CD4-positive, alpha-beta T cell treated with Interleukin-6 for 4 hours (primary cell): ENCODE measurements at regions not wholly inside any gene's neighbourhood (a gene's known extent, or its start where the extent isn't known, plus 50 kb on each side); places are given as distances from the start of the nearest gene placed in this dataset.

Source experiments
- DNase-seq: peaks from one replicate; pipeline ENCODE4 v3.0.0-alpha.2; 2020; ENCODE audit warnings: mixed read lengths

DNA sequence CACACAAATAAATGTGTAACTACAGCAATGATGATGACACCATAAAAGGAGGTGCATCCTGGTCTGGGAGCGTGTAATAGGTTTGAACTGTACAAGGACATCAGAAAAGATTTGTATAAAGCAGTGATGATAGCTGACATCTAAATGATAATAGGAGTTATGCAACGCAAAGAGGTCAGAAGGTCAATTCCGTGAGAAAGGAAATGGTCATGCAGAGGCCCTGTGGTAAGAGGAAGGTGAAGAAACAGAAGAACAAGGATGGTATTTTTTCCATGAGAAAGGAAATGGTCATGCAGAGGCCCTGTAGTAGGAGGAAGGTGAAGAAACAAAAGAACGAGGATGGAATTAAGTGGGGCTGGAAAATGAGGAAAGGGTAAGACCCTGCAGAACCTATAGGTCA, 106.7 kb upstream of the TMPO start:
- no peak for DNase-seq

DNA sequence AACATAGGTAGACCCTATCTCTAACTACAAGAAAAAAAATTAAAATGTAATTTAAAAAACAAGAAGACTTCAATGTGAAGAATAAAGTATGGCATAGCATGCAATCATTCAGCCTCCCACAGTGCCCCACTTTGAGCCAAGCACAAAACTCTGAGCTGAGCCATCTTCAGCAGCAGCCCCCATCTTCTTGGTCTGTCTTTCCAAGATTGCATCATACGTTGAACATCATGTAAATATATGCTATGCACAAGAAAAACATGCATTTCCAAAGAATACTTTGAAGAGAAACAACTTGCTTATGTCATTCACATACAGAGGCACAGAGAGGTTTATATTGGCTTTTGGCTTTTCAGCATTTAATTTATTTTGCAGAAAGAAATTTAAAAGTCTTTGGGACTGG, 105.8 kb upstream of the TMPO start:
- DNase-seq = no peak

DNA sequence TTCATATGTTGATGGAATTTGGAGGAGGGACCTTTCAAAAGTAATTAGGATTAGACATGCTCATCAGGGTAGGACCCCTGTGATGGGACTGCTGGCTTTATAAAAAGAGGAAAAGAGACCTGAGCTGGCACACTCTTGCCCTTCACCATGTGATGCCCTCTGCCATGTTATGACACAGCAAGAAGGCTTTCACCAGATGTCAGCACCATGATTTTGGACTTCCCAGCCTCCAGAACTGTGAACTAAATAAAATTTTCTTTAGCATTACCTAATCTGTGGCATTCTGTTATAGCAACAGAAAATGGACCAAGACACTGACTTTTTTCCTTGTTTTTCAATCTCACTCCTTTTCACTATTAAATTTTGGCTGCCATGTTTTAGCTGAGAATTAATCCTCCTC, 105.0 kb upstream of the TMPO start:
- DNase-seq = no peak

DNA sequence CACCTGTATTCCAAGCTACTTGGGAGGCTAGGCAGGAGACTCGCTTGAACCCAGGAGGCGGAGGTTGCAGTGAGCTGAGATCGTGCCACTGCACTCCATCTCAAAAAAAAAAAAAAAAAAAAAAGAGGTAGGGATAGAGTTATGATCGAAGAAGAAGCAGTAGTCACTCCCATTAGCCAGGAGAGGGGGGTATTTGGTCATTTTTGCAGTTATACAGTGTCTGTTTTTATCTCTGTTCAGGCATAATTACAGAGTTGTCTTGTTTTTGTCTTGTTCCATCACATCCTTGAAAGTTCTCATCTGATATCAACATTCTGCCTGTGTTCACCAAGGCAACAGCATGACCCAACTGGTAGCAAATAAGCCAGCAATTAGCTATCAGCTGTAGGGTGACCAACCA, 98.5 kb upstream of the TMPO start:
- no peak for DNase-seq

DNA sequence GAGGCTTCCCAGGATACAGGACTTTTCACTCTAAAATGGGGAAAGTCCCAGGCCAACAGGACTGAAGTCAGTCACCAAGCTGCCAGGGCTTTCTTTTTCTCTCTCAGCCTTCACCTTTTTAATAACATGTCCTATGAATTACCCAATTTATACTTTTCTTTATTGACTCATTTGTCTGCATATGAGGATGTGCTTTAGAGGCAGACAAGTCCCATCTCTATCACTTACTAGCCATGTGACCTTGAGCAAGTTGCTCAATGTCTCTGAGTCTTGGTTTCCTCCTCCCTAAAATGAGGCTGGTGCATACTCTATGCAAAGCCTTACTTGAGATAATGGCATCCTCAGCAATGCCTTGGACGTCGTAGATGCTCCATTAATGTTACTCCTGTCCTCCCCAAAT, 98.1 kb upstream of the TMPO start:
- DNase-seq = no peak

DNA sequence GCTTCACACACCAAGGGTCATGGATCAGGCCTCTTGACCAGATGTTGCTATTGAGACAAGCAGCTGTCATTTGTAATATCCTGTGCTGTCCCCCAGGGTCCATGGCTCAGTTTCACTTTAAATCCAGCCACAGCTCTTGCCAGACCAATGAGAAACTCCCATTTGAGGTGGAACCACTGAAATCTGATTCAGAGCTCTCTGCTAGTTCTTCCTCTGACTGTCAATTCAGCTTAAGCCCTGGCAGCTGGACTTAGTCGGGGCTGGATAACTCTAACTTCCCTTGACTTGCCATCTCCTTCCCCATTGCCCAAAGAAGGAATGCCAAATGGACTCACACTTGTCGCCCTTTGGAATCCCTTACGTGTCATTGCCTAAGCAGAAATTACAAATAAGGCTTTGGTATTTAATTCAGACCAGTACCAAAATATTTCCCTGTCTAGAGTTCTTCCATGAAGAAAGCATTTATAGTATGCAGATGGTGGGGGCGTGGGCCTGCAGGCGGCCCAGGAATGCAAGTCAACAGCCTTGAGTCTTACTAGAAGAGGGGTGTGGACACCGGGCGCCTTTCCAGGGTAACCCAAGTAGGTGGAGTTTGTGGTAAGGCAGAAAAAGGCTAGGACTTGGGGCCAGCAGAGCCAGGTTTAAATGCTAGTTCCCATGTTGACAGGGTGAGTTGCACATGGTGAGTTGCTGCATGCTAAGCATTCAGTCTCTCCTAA, 96.9 kb upstream of the TMPO start:
- DNase-seq = no peak

DNA sequence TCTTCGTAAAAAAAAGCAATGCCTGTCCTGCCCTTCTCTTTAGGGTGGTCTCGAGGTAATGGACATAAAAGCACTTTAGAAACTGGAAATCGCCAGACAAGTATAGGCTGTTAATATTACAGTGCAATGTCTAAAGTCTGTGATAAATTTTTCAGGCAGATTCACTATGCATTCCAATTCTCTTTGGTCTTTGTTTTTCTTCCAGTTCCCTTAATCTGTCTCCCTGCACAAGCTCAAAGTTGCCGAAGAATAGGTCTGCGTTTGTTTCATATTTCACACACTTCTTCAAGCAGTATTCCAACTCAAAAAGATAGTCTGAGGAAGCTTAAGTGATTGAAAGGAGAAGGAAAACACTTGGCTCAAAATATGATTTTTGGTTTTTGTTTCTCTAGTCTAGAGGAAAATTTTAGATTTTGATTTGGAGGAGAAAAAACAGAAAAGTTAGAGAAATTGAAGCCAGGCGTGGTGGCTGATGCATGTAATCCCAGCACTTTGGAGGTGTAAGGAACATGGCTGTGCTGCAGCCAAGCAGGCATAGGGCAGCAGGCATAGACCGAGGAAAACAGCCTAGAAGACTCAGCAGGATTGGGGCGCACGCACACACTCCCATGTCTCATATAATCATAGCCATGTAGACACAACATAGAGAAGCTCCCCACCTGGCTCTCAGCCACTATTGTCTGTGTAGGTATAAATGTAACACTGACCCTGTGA, 96.2 kb upstream of the TMPO start:
- DNase-seq = no peak

DNA sequence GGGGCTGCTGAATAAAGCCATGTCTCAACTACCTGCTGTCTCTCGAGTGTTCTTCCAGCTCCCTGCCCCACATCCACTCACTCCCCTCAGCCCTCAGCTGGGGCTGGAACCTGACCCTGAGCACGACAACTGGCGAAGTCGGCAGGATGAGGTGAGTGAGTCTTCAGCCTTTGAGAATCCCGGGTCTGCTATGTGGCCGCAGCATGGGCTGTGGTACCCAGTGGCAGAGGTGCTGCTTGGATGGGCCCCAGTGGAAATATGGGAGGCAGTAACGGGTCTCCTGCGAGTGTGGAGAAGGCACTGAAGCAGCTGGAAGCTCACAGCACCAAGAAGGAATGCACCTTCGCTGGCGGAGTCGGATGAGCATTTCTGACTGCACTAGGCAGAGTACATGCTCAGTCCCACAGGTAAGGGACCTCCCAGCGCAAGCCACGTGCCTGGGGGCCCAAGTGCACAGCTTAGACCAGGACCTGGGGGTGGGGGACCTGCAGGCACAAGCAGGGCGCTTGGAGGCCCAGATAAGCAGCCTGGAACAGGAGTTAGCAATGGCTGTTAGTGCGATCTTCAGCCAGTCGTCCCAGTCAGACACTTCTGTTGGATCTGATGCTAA, 95.5 kb upstream of the TMPO start:
- DNase-seq = no peak

DNA sequence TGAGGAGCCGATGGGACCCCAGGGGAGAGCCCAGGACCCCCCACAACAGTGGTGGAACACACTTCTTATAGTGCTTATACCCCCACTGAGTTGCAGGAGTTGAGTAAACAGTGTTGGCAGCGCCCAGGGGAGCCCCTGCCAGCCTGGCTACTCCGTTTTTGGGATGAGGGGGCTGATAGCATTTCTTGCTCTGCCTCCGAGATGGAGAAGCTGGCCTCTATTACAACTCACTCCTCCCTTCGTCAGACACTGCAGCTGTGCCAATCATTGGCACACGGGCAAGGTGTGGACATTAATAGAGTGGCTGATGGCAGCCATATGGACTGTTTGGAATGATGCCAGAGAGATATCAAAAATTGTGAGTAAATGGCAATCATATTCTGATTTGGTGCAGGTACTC, 94.9 kb upstream of the TMPO start:
- no peak for DNase-seq

DNA sequence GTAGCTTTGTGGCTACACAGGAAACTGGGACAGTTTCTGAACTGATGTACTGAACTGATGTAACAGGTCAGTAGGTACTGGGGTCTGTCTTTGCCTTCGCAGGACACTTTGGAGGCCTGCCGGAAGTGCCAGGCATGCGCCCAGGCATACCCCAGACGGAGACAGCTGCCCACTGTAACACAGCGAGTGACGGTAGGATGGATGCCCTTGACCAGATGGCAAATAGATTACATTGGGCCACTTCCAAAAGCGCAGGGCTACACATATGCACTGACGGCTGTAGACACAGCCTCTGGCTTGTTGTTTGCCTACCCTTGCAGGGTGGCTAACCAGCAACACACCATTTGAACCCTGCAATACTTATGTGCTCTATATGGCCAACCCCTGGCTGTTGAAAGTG, 94.1 kb upstream of the TMPO start:
- no peak for DNase-seq

DNA sequence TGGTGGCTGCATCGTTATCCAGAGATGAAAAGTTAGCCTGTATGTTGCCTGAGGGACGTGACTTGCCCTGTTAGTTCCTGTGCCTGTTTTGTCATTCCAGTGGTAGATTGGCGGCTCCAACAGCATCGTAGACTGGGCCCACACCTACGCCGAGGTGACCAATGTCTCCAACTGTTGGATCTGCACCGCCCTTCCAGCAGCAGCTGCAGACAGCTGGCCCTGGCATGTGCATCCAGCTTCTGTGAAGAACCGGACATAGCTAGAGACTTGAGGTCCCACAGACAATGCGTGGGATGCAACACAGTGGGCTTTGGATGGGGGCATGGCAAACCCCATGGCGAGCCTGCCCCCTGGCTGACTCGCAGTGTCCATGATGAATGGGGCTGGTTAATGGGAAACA, 93.0 kb upstream of the TMPO start:
- DNase-seq = no peak

DNA sequence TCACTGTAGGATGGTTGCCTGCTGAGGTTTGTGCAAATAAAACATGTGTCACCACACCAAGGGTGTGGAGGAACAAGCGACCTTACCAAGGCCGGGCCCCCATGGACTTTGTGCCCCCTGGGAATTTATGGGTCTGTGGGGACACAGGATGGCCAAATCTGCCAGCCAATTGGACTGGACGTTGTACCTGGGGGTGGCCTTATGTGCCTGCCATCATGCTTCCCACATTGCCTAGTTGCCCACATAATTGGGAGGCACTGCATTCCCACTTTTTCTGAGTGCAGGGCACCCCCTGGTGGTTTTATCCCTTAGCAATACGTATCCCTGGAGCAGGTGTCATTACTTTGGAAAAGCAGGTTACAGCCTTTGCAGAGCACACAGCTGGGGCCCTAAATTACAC, 92.6 kb upstream of the TMPO start:
- DNase-seq = no peak

DNA sequence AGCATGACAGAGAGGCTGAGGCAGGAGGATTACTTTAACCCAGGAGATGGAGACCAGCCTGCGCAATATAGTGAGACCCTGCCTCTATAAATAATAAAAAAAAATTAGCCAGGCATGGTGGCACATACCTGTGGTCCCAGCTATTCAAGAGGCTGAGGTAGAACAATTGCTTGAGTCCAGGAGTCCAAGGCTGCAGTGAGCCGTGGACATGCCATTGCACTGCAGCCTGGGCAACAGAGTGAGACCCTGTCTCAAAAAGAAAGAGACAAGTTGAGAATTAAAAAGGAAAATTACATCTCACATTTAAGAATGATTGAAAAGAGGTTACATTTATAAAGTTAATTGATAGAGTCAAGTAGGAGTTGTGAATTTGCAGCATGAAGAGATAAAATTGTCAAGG, 91.4 kb upstream of the TMPO start:
- no peak for DNase-seq

DNA sequence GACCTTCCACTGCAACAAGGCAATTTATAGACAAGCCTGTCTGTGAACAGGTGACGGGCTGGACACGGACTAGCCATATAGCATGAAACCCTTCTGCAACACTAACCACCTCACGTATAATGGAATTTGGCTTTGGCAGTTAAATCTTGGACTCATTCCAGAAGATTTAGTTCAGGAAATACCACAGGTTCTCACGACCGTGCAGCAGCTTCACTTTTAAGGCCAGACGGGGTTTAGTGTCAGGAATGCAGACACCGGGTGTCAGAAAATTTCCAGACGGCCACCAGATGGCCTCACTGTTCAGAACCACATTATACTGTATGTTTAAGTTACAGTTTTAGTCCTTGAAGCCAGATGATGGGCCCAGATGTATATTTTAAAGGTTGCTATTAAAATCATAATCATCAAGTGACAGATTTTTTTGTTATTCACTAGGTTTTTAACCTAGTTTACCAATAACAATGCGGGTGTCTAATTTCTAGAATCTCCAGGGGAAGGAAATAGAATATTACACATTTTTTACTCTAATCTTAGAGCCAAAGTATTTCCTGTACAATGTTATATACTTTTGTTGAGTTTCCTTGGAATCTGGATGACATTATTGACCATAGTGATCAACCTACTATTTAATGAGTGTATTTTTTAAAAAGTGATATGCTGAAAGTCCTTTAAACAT, 90.5 kb upstream of the TMPO start:
- DNase-seq = peak; percentile 55

DNA sequence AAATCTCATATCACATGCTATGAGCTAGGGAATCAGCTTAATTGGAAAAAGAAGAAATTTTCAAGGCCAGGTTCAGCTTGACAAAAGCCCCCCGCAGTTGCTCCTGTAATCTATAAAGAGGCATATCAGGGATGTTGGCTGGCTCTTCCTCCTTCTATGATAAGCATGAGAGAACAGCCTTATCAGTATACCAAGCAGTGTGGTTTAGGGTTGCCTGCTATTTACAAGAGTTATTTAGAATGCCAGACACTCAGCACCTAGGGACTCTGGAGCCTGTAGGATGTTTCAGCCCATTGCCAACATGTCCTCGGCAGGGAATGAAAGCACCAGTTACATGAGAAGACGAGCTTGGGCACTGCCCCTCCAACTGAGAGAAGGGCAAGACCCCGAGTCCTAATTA, 89.5 kb upstream of the TMPO start:
- no peak for DNase-seq

DNA sequence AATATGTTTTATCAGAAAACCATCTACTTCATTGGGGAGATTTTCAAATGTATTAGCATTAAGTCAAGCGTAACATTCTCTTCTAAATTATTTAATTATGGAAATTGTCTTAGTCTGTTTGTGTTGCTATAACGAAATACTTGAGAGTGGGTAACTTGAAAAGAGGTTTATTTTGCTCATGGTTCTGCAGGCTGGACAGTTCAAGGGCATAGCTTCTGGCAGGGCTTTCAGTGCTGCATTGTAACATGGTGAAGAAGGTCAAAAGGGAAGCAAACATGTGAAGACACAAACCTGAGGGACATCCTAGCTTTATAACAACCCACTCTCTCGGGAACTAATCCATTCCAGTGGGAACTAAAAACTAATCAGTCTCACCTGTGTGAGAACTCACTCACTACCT, 84.3 kb upstream of the TMPO start:
- no peak for DNase-seq

DNA sequence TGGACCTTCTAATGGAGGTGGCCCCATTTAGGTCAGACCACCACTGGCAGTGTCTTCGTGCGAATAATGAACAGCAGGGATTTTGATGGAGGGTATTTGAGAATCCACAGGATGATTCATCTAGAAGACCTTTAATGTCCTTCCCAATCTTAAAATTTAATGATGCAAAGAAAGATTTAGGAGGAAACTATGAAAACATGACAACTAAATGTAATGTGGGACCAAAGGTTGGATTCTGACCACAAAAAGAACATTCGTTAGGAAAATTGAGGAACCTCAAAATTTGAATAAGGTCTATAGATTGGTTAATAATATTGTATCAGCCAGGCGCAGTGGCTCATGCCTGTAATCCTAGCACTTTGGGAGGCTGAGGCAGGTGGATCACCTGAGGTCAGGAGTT, 78.2 kb upstream of the TMPO start:
- DNase-seq = no peak

DNA sequence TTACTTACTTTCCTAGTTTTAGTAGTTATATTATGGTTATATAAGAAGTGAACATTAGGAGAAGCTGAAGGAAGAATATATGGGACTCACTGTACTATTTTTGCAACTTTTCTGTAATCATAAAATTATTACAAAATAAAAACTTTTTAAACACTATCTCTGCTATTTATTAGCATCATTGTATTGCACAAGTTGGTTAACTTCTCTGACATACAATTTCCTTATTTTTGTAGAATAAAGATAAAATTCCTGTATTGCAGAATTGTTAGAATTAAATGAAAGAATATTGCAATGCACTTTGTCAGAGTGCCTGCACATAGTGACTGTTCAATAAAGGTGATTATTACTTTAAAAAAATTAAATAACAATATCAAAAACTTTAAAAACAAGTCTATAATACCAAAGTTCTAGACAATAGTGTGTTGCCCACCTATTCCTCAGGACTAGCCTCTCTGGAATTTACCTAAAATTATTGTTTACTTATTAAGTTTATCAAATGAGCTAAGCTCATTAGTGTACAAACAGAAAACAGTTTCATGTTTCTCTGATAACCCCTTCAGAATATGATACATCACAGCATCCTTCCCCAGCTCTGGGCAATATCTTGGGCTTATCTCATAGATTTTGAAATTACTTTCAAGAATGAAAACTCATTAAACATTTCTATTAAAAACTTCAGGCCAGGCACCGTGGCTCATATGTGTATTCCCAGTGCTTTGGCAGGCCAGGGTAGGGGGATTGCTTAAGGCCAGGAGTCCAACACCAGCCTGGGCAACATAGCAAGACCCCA, 77.4 kb upstream of the TMPO start:
- no peak for DNase-seq

DNA sequence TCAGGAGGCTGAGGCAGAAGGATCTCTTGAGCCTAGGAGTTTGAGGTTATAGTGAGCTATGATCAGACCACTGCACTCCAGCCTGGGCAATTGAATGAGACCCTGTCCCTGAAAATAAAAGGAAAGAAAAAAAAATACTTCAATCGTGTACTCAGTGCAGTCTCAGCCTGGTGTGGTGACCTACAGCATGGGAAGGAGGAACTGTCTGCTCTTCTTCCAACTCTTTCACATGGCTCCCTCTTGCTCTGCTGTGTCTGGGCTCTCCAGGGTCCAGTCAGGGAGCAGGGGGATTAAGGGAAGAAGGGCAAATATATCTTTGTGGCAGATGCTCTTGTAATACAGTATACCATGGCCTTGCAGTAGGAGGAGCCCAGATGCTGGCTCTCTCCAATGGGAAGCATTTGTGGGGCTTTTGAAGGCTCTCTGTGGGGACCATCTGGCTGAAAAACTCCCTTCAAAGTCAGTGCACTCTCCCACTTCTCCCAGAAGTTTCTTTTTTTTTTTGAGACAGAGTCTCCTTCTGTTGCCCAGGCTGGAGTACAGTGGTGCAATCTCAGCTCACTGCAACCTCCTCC, 76.6 kb upstream of the TMPO start:
- DNase-seq = no peak

DNA sequence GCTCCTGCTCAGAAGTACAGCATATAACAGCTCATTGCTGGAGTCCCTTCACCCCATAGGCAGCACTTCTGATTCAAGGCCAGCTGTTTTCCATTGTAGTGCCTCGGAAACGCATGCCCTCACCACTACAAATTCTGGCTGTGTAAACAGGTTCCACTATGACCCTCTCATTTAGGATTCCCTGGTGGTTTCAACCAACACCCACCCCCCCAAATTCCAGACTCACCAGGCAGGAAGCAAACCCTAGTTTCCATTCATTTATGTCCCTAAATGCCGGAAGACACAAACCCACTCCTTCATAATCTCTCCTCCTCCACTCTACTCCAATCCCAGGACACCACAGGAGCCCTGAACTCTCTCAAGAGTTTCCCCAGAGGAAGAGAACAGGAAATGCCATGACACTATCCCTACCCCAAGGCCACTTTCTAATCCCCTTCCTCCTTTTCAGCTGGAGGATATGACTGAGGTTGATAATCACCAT, 75.9 kb upstream of the TMPO start:
- DNase-seq = no peak

DNA sequence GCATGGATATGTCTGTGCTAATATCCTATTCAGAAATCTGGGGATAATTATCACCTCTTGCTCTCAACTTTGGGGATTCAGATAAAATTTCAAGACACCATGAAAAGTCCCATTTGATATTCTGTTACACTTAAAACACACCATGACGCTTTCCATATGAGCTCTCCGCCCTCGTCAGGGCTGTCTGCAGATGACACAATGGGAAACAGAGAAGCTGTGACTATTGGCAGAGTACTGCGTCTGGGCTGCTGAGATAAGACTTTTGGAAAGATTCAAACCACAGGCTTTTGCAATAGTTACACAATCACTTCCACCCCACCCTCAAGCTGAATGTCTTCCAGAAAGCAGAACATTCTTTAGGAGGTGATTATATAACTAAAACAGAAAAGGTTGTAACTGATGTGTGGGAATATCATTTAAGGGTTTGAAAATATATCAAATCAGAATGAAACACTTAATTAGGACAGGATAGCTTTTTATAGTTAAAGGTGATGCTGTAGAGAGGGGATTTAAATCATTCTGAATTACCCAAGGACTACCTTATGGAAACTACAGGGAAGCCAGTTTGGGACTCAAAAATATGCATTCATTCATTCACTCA, 75.3 kb upstream of the TMPO start:
- DNase-seq = no peak

DNA sequence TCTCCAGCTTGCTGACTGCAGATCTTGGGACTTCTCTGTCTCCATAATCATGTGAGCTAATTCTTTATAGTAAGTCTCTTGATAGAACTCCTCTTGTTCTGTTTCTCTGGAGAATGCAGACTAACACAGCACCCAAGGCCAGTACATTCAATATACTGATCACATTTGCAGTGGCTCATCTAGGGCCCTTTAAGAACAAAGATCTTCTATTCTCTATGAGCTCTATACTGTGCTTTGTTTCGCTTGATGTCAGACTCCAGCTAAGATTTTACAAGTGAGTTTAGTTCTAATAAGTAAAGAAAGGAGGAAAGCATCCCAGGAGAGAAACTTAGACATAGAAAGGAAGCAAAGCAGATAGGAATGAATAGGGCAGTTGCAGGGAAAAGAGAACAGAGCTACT, 69.3 kb upstream of the TMPO start:
- DNase-seq = no peak
